ENCODE measurements at regions not wholly inside any gene's neighbourhood (a gene's known extent, or its start where the extent isn't known, plus 50 kb on each side); places are given as distances from the start of the nearest gene placed in this dataset.

DNA sequence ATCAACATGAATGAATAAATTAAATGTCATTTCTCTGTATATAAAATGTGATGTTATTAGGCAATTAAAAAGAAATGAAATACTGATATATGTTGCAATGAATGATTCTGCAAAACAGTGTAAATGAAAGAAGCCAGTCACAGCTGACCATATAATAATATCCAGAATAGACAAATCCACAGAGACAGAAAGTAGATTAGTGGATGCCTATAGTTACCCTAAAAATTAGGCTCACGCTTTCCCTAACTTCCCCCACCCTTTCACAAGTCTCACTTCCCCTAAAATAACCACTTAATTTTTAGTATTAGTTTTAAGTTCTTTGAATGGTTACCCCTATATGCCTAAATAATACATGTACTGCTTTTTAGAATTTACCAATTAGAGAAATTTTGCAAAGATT, 348.9 kb upstream of the FAR2 start:
- TF ChIP-seq, protein P1, sequence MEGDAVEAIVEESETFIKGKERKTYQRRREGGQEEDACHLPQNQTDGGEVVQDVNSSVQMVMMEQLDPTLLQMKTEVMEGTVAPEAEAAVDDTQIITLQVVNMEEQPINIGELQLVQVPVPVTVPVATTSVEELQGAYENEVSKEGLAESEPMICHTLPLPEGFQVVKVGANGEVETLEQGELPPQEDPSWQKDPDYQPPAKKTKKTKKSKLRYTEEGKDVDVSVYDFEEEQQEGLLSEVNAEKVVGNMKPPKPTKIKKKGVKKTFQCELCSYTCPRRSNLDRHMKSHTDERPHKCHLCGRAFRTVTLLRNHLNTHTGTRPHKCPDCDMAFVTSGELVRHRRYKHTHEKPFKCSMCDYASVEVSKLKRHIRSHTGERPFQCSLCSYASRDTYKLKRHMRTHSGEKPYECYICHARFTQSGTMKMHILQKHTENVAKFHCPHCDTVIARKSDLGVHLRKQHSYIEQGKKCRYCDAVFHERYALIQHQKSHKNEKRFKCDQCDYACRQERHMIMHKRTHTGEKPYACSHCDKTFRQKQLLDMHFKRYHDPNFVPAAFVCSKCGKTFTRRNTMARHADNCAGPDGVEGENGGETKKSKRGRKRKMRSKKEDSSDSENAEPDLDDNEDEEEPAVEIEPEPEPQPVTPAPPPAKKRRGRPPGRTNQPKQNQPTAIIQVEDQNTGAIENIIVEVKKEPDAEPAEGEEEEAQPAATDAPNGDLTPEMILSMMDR (optimal IDR thresholded peaks at IDR 0.05 in 1 of 3, IDR thresholded peaks at IDR 0.05 in 1 of 3, conservative IDR thresholded peaks at IDR 0.05 in 1 of 3; ENCODE audit: extremely low read depth in 1 of 3, insufficient read depth in 2 of 3, low read length in 3 of 3): no peak
- no peak for TF ChIP-seq EZH2 (IDR thresholded peaks at IDR 0.05; ENCODE audit: low read length)

All from keratinocyte (primary cell).